Right atrium auricular region (tissue), 2 donors: ENCODE measurements at regions not wholly inside any gene's neighbourhood (a gene's known extent, or its start where the extent isn't known, plus 50 kb on each side); places are given as distances from the start of the nearest gene placed in this dataset.

Experiments used
- DNase-seq: peaks from one replicate; pipeline ENCODE4 v3.0.0-alpha.2; 2019; ENCODE audit warnings: low spot score
- H3K27ac ChIP-seq, 2 donors: fragments of 200-600 bp; sonication (generic); 1 replicate in 1 of 2; 2 replicates in 1 of 2; pipeline ENCODE4 v1.5.1; 2016 to 2019
- H3K27me3 ChIP-seq, 2 donors: fragments of 200-600 bp; sonication (generic); one replicate each; pipeline versions ENCODE4 v1.5.1 to v1.6.0; 2017 to 2019
- H3K36me3 ChIP-seq: fragments of 200-600 bp; sonication (generic); one replicate; pipeline ENCODE4 v1.5.1; 2016
- H3K4me1 ChIP-seq, 2 donors: fragments of 200-600 bp; sonication (generic); one replicate each; pipeline versions ENCODE4 v1.5.1 to v1.6.0; 2017 to 2019
- H3K4me3 ChIP-seq, 2 donors: fragments of 200-600 bp; sonication (generic); 1 replicate in 1 of 2; 2 replicates in 1 of 2; pipeline ENCODE4 v1.5.1; 2017 to 2019; ENCODE audit warnings: mild to moderate bottlenecking in 1 of 2, moderate library complexity in 1 of 2
- H3K9me3 ChIP-seq, 2 donors: fragments of 200-600 bp; sonication (generic); one replicate each; pipeline ENCODE4 v1.5.1; 2019
- TF ChIP-seq, protein P1 (sequence below), 2 donors: fragments of 200-600 bp; sonication (generic); IDR thresholded peaks; one replicate each; pipeline ENCODE4 v1.5.1; 2019; ENCODE audit warnings: antibody characterized with exemption in 2 of 2

DNA sequence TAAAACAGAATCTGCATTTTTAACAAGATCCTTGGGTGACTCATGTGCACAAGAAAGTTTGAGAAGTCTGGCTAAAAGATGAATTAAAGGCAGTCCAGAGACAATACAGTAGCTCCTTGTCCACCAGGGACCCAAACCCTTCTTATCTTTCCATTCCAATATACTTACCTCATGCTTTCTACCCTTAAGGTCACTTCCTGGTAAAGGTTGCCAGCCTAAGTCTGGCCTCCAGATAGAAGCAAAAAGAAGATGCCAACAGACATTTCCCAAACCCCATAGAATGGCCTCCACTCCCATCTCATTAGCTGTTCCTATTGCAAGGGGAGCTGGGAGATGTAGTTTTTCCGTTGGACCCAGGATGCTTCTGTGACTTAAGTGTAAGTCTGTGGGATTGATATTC, 101.4 kb upstream of the XYLT1 start:
- no peaks in the 10 kb centered on the region for H3K36me3 ChIP-seq
- TF ChIP-seq, protein P1, sequence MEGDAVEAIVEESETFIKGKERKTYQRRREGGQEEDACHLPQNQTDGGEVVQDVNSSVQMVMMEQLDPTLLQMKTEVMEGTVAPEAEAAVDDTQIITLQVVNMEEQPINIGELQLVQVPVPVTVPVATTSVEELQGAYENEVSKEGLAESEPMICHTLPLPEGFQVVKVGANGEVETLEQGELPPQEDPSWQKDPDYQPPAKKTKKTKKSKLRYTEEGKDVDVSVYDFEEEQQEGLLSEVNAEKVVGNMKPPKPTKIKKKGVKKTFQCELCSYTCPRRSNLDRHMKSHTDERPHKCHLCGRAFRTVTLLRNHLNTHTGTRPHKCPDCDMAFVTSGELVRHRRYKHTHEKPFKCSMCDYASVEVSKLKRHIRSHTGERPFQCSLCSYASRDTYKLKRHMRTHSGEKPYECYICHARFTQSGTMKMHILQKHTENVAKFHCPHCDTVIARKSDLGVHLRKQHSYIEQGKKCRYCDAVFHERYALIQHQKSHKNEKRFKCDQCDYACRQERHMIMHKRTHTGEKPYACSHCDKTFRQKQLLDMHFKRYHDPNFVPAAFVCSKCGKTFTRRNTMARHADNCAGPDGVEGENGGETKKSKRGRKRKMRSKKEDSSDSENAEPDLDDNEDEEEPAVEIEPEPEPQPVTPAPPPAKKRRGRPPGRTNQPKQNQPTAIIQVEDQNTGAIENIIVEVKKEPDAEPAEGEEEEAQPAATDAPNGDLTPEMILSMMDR (IDR thresholded peaks at IDR 0.05): no peak
- H3K27me3 ChIP-seq: no peaks in the 10 kb centered on the region

GRCh38 chr16:17571499-17572093, 100.8 kb upstream of the XYLT1 start:
- Histone ChIP-seq H3K36me3 (no peaks in the 10 kb centered on the region), H3K4me3 (no peak overlapping the region), H3K27ac (no peak overlapping the region), H3K9me3 (no peaks in the 10 kb centered on the region), H3K4me1 (no peaks in the 10 kb centered on the region), H3K27me3 (no peaks in the 10 kb centered on the region)
- no peak for DNase-seq
- TF ChIP-seq, protein P1 (IDR thresholded peaks at IDR 0.05): no peak

More for the DNA sequence above, 101.4 kb upstream of the XYLT1 start:
- H3K4me1 ChIP-seq: no peaks in the 10 kb centered on the region
- H3K9me3 ChIP-seq: no peaks in the 10 kb centered on the region
- DNase-seq: no peak
- no peak overlapping the region for H3K4me3 ChIP-seq
- H3K27ac ChIP-seq: no peak overlapping the region

DNA sequence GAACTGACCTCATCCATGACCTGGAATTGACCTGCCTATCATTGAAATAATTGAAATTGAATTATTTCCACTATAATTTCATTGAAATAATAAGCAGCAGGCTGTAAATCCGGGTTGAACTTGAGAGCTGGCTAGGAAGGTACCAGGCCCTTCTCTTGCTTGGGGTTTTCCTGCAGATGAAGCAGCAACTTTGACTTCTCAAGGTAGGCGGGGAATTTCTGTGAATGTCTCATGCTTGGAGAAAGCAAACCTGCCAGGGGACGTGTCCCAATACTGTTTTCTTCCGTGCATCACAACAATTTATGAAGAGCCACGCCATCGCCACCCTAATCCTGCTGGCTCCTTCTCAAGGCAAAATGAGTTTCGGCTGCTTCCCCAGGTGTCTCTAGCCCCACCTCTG, 97.5 kb upstream of the XYLT1 start:
- H3K36me3 ChIP-seq: no peaks in the 10 kb centered on the region
- H3K4me3 ChIP-seq: no peak overlapping the region
- H3K9me3 ChIP-seq: no peaks in the 10 kb centered on the region
- H3K27ac ChIP-seq: no peak overlapping the region
- DNase-seq: no peak
- H3K27me3 ChIP-seq: no peaks in the 10 kb centered on the region
- H3K4me1 ChIP-seq: no peaks in the 10 kb centered on the region
- TF ChIP-seq, protein P1 (IDR thresholded peaks at IDR 0.05): no peak

DNA sequence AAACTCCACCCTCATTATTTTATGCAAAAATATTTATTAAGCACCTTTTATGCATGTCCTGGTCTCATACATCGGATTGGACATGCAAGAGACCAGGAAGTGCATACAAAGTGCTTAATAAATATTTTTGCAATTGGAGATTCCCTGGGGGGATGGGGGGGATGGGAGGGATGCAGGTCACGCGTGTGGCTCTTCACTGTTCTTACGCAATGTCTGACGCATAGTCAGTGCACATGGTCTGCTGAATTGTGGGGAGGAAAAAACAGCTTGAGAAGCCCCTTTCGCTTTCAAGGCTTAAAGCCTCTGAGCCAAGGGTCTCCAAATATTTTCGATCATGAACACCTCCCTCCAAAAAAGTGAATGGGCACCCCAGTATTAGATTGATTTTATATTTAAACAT, 96.7 kb upstream of the XYLT1 start:
- Histone ChIP-seq H3K4me1 (no peaks in the 10 kb centered on the region), H3K27me3 (no peaks in the 10 kb centered on the region), H3K36me3 (no peaks in the 10 kb centered on the region), H3K27ac (no peak overlapping the region), H3K4me3 (no peak overlapping the region), H3K9me3 (no peaks in the 10 kb centered on the region)
- no peak for DNase-seq
- TF ChIP-seq, protein P1 (IDR thresholded peaks at IDR 0.05): no peak

DNA sequence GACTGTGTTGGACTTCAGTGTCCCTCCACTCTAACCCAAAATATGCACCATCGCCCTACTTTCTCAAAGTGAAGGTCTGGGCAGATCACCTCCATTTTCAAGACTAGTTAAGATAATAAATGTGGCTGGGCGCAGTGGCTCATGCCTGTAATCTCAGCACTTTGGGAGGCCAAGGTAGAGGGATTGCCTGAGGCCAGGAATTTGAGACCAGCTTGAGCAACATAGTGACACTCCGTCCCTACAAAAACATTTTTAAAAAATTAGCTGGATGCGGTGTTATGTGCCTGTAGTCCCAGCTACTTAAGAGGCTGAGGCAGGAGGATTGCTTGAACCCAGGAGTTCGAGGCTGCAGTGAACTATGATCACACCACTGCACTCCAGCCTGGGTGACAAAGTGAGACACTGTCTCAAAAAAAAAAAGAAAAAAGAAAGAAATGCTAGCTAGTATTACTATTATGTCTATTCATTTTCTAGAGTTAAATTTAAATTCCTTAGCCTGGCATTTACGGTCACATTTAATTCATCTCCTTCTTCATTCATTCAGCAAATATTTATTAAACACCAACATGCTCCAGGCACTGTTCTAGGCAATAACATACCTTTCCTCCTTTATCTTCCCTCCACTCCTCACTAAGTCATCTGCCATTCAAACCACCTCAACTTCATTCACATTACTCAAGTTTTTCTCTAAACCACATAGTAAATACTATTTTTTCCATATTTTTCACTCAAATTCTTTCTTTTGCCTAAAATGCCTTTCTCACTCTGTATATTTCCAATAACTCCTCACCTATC, 96.1 kb upstream of the XYLT1 start:
- TF ChIP-seq, protein P1 (IDR thresholded peaks at IDR 0.05): no peak
- H3K4me3 ChIP-seq: no peak overlapping the region
- H3K27ac ChIP-seq: no peak overlapping the region
- H3K9me3 ChIP-seq: no peaks in the 10 kb centered on the region
- H3K4me1 ChIP-seq: no peaks in the 10 kb centered on the region
- no peaks in the 10 kb centered on the region for H3K27me3 ChIP-seq
- H3K36me3 ChIP-seq: no peaks in the 10 kb centered on the region
- DNase-seq: no peak
